Esophagus (tissue), 2 donors: ENCODE measurements at regions not wholly inside any gene's neighbourhood (a gene's known extent, or its start where the extent isn't known, plus 50 kb on each side); places are given as distances from the start of the nearest gene placed in this dataset.
"Not testable (repeated sequence)": the region's sequence is repeated elsewhere in the genome, so short reads cannot be mapped to it uniquely, and the experiment has no call there.

Source experiments
- H3K27ac ChIP-seq, 2 donors: one replicate each; pipeline ENCODE4 v1.5.1; 2013; ENCODE audit warnings: low read depth in 2 of 2, mild to moderate bottlenecking in 2 of 2, inconsistent platforms in 1 of 2, low read length in 1 of 2, moderate library complexity in 1 of 2
- H3K27me3 ChIP-seq, 2 donors: one replicate each; pipeline ENCODE4 v1.6.1; 2013; ENCODE audit warnings: low read length in 2 of 2, control low read depth in 1 of 2, mild to moderate bottlenecking in 1 of 2; ENCODE audit not compliant: insufficient read depth in 2 of 2, control insufficient read depth in 1 of 2
- H3K36me3 ChIP-seq, 2 donors: one replicate each; pipeline ENCODE4 v1.6.1; 2013; ENCODE audit warnings: low read length in 1 of 2; ENCODE audit not compliant: control insufficient read depth in 2 of 2, insufficient read depth in 2 of 2
- H3K4me1 ChIP-seq, 2 donors: one replicate each; pipeline ENCODE4 v1.6.1; 2013; ENCODE audit warnings: low read length in 1 of 2; ENCODE audit not compliant: control insufficient read depth in 2 of 2, insufficient read depth in 2 of 2
- H3K4me3 ChIP-seq, 2 donors: one replicate each; pipeline ENCODE4 v1.5.1; 2013; ENCODE audit warnings: low read length in 2 of 2, mild to moderate bottlenecking in 2 of 2, low read depth in 1 of 2, moderate library complexity in 1 of 2
- H3K9me3 ChIP-seq, 2 donors: one replicate each; pipeline ENCODE4 v1.6.1; 2013; ENCODE audit warnings: mild to moderate bottlenecking in 2 of 2, low read depth in 1 of 2, low read length in 1 of 2, moderate library complexity in 1 of 2; ENCODE audit not compliant: control insufficient read depth in 2 of 2, insufficient read depth in 1 of 2
- WGBS, 2 donors: extraction: QIAGEN DNeasy Blood & Tissue Kit; methylation state at CpG; one replicate each; pipeline ENCODE4 v1.1.7; 2013; 5-methylcytosine and 5-hydroxymethylcytosine counted together
- donor health status: healthy with polysubstance abuse.
- donor health status: Bipolar disorder and iron deficiency.

- Histone ChIP-seq H3K9me3 (no peaks in the 10 kb centered on the region), H3K27ac (no peak overlapping the region)
- WGBS, 2 donors: 75% methylated on average over 29 of the region's 29 CpGs
Measured at GRCh38 chr11:69892237-69892985, 73.2 kb upstream of the FGF3 start.

GRCh38 chr11:69892986-69893555 lies 73.9 kb upstream of the FGF3 start:
- H3K27ac ChIP-seq: no peak overlapping the region
- peaks cover 0 to 4% of the 10 kb centered on the region in 2 donors for H3K27me3 ChIP-seq
- no peak overlapping the region for H3K4me3 ChIP-seq
- no peaks in the 10 kb centered on the region for H3K9me3 ChIP-seq
- no peaks in the 10 kb centered on the region for H3K36me3 ChIP-seq
- 32 to 36% methylated on average over 11 of the region's 11 CpGs for WGBS, 2 donors
- H3K4me1 ChIP-seq: peaks cover 0 to 6% of the 10 kb centered on the region in 2 donors

More at GRCh38 chr11:69892237-69892985, 73.2 kb upstream of the FGF3 start:
- Histone ChIP-seq H3K4me3 (no peak overlapping the region), H3K36me3 (no peaks in the 10 kb centered on the region), H3K4me1 (peaks cover 0 to 6% of the 10 kb centered on the region in 2 donors), H3K27me3 (peaks cover 0 to 4% of the 10 kb centered on the region in 2 donors)

GRCh38 chr11:69893631-69894030 lies 74.4 kb upstream of the FGF3 start:
- H3K27me3 ChIP-seq: peaks cover 0 to 4% of the 10 kb centered on the region in 2 donors
- WGBS, 2 donors: 66 to 69% methylated on average over 10 of the region's 10 CpGs
- H3K36me3 ChIP-seq: no peaks in the 10 kb centered on the region
- H3K4me3 ChIP-seq: no peak overlapping the region
- H3K9me3 ChIP-seq: no peaks in the 10 kb centered on the region
- no peak overlapping the region for H3K27ac ChIP-seq
- peaks cover 0 to 6% of the 10 kb centered on the region in 2 donors for H3K4me1 ChIP-seq

- Histone ChIP-seq H3K27ac (no peak overlapping the region), H3K4me3 (no peak overlapping the region), H3K27me3 (peaks cover 0 to 3% of the 10 kb centered on the region in 2 donors), H3K4me1 (peaks cover 0 to 6% of the 10 kb centered on the region in 2 donors), H3K9me3 (no peaks in the 10 kb centered on the region), H3K36me3 (no peaks in the 10 kb centered on the region)
- WGBS, 2 donors: 82 to 83% methylated on average over 15 of the region's 15 CpGs
Measured at GRCh38 chr11:69894181-69894611, 75.0 kb upstream of the FGF3 start.

DNA sequence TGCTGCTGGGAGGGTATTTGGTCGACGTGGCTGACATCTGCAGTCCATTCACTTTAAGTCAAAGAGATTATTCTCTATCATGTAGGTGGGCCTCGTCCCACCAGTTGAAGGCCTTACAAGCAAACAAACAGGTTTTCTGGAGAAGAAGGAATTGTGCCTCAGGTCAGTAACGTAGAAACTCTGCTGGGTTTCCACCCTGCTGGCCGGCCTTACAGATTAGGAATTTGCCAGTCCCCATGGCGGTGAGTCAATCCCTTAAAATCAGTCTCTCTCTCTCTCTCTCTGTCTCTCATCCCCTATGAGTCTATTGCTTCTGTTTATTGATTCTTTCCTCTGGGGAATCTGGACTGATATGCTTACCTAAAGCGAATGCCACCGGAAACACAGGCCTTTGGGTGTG lies 75.4 kb upstream of the FGF3 start:
- no peaks in the 10 kb centered on the region for H3K9me3 ChIP-seq
- H3K27me3 ChIP-seq: no peaks in the 10 kb centered on the region
- WGBS, 2 donors: 73 to 80% methylated on average over 8 of the region's 8 CpGs
- H3K4me1 ChIP-seq: peaks cover 0 to 6% of the 10 kb centered on the region in 2 donors
- H3K27ac ChIP-seq: no peak overlapping the region
- H3K4me3 ChIP-seq: no peak overlapping the region
- no peaks in the 10 kb centered on the region for H3K36me3 ChIP-seq

- Histone ChIP-seq H3K4me1 (peaks cover 0 to 6% of the 10 kb centered on the region in 2 donors), H3K9me3 (no peaks in the 10 kb centered on the region), H3K36me3 (no peaks in the 10 kb centered on the region), H3K27me3 (no peaks in the 10 kb centered on the region), H3K27ac (no peak overlapping the region), H3K4me3 (no peak overlapping the region)
Measured at GRCh38 chr11:69896250-69896649, 77.0 kb upstream of the FGF3 start.

- Histone ChIP-seq H3K4me1 (no peaks in the 10 kb centered on the region), H3K27me3 (no peaks in the 10 kb centered on the region), H3K9me3 (no peaks in the 10 kb centered on the region), H3K4me3 (no peak overlapping the region), H3K27ac (no peak overlapping the region), H3K36me3 (no peaks in the 10 kb centered on the region)
- 90% methylated on average over 4 of the region's 4 CpGs for WGBS, 2 donors
Measured at GRCh38 chr11:69898123-69898522, 78.9 kb upstream of the FGF3 start.

DNA sequence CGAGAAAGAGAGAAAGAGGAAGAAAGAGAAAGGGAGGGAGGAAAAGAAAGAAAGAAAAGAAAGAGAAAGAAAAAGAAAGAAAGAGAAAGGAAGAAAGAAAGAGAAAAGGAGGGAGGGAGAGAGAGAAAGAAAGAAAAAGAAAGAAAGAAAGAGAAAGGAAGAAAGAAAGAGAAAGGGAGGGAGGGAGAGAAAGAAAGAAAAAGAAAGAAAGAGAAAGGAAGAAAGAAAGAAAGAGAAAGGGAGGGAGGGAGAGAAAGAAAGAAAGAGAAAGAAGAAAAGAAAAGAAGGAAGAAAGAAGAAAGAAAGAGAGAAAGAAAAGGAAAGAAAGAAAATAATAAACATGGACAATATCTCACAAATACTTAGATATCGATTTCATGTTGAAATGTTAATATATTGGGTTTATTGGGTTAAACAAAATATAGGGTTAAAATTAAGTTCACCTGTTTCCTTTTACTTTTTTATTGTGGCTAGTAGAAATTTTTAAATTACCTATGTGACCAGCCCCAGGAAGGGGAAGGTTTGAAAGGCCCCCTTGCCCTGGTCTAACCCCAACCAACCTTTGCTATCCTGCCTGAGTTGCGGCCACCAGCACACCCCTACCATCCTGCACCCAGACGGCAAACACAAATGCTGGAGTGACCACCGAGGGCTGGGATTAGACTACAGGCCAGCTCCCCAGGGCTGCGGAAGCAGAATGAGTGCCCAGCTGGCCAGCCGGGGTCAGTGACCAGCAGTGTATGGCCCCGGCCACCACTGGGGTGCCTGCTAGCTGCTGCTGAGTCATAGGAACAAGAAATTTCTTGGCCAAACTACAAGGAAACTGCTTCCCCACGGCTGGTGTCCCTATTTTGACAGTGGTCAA lies 81.0 kb upstream of the FGF3 start:
- no peaks in the 10 kb centered on the region for H3K36me3 ChIP-seq
- H3K9me3 ChIP-seq: no peaks in the 10 kb centered on the region
- H3K27ac ChIP-seq: no peak overlapping the region
- WGBS, 2 donors: 62 to 65% methylated on average over 9 of the region's 9 CpGs
- no peaks in the 10 kb centered on the region for H3K27me3 ChIP-seq
- H3K4me1 ChIP-seq: no peaks in the 10 kb centered on the region
- no peak overlapping the region for H3K4me3 ChIP-seq

- WGBS, 2 donors: 47 to 54% methylated on average over 5 of the region's 5 CpGs
- H3K4me1 ChIP-seq, H3K4me3 ChIP-seq, H3K9me3 ChIP-seq, H3K27ac ChIP-seq, H3K36me3 ChIP-seq, H3K27me3 ChIP-seq: not testable (repeated sequence)
Measured at GRCh38 chr11:69900822-69901302, 81.6 kb upstream of the FGF3 start.
